SK-N-SH (cell line): ENCODE measurements at regions not wholly inside any gene's neighbourhood (a gene's known extent, or its start where the extent isn't known, plus 50 kb on each side); places are given as distances from the start of the nearest gene placed in this dataset.

ENCODE experiments used
- CTCF ChIA-PET: fragments of 300-600, 350-600 bp; formaldehyde crosslinking; extraction: SDS; loops from one replicate; lab custom pipeline; 2021; lab: Yijun Ruan, JAX
- POLR2A ChIA-PET: fragments of 350-600 bp; sonication (Branson Sonifier 250); formaldehyde crosslinking; extraction: SDS; loops from one replicate; lab custom pipeline; 2020; ENCODE audit warnings: antibody characterized with exemption, inconsistent platforms; lab: Yijun Ruan, JAX
- DNase-seq: peaks from one replicate; pipeline ENCODE4 v3.0.0; 2012
- H2AFZ ChIP-seq: fragments of 200-600 bp; sonication (generic); 2 replicates; pipeline ENCODE4 v1.8.1; 2016; ENCODE audit warnings: antibody characterized with exemption, mild to moderate bottlenecking, low read depth
- H3F3A ChIP-seq: fragments of 200-600 bp; sonication (generic); replicated peaks from 2 replicates; pipeline ENCODE3; 2016; ENCODE audit warnings: antibody characterized with exemption, mild to moderate bottlenecking; ENCODE audit not compliant: insufficient read depth
- H3K27ac ChIP-seq, 2 experiments: fragments of 200-500 bp in 1 of 2; fragments of 200-600 bp in 1 of 2; sonication (Bioruptor generic) in 1 of 2; sonication (generic), shearing (Covaris generic) in 1 of 2; 2 replicates each; pipeline versions ENCODE4 v1.5.1 to v1.6.1; 2014 to 2016; ENCODE audit warnings: low read depth in 2 of 2, inconsistent platforms in 1 of 2, low read length in 1 of 2, mild to moderate bottlenecking in 1 of 2, mixed read lengths in 1 of 2
- H3K27me3 ChIP-seq: fragments of 200-600 bp; sonication (generic), shearing (Covaris generic); 2 replicates; pipeline ENCODE4 v1.6.1; 2016; ENCODE audit warnings: mixed run types; ENCODE audit not compliant: insufficient read depth
- H3K36me3 ChIP-seq, 2 experiments: fragments of 200-500 bp in 1 of 2; fragments of 200-600 bp in 1 of 2; sonication (Bioruptor generic) in 1 of 2; sonication (generic) in 1 of 2; replicated peaks in 1 of 2; 2 replicates each; pipeline versions ENCODE3 to v1.5.1; 2014 to 2016; ENCODE audit warnings: low read length in 1 of 2, mild to moderate bottlenecking in 1 of 2; ENCODE audit not compliant: insufficient read depth in 2 of 2, control insufficient read depth in 1 of 2
- H3K4me1 ChIP-seq, 2 experiments: fragments of 200-500 bp in 1 of 2; fragments of 200-600 bp in 1 of 2; sonication (Bioruptor generic) in 1 of 2; sonication (generic), shearing (Covaris generic) in 1 of 2; 2 replicates each; pipeline versions ENCODE4 v1.5.1 to v1.6.1; 2014 to 2016; ENCODE audit warnings: low read depth in 1 of 2, low read length in 1 of 2, mixed run types in 1 of 2; ENCODE audit not compliant: insufficient read depth in 2 of 2, control insufficient read depth in 1 of 2
- H3K4me2 ChIP-seq: fragments of 200-600 bp; sonication (generic), shearing (Covaris generic); 2 replicates; pipeline ENCODE4 v1.6.1; 2017; ENCODE audit warnings: mixed run types
- H3K4me3 ChIP-seq, 2 experiments: fragments of 200-500 bp in 1 of 2; fragments of 200-600 bp in 1 of 2; sonication (Bioruptor generic) in 1 of 2; sonication (generic), shearing (Covaris generic) in 1 of 2; 2 replicates each; pipeline versions ENCODE4 v1.5.1 to v1.8.1; 2014 to 2016; ENCODE audit warnings: low read depth in 2 of 2, inconsistent platforms in 1 of 2, low read length in 1 of 2, mild to moderate bottlenecking in 1 of 2, mixed read lengths in 1 of 2, moderate library complexity in 1 of 2
- H3K79me2 ChIP-seq: fragments of 200-600 bp; sonication (generic); 2 replicates; pipeline ENCODE4 v1.8.1; 2017; ENCODE audit warnings: mild to moderate bottlenecking; ENCODE audit not compliant: insufficient read depth
- H3K9ac ChIP-seq: fragments of 200-600 bp; sonication (generic); 2 replicates; pipeline ENCODE4 v1.6.1; 2017; ENCODE audit warnings: mixed run types
- H3K9me2 ChIP-seq: fragments of 200-600 bp; sonication (generic); 2 replicates; pipeline ENCODE4 v1.6.1; 2017; ENCODE audit warnings: mixed run types
- H3K9me3 ChIP-seq: fragments of 200-600 bp; sonication (generic); 2 replicates; pipeline ENCODE4 v1.6.1; 2017; ENCODE audit warnings: mixed run types, mild to moderate bottlenecking, moderate library complexity
- H4K20me1 ChIP-seq: fragments of 200-600 bp; sonication (generic); 2 replicates; pipeline ENCODE4 v1.6.1; 2017; ENCODE audit warnings: mild to moderate bottlenecking, mixed run types; ENCODE audit not compliant: insufficient read depth
- ELF1 ChIP-seq: IDR thresholded peaks from 2 replicates; pipeline ENCODE4 v1.4.0; 2012
- EP300 ChIP-seq, 2 experiments: IDR thresholded peaks; 2 replicates each; pipeline versions ENCODE4 v1.4.0 to v1.6.1; 2012; ENCODE audit warnings: borderline replicate concordance in 1 of 2, low read depth in 1 of 2, low read length in 1 of 2
- FOSL2 ChIP-seq: IDR thresholded peaks from 2 replicates; pipeline ENCODE4 v1.4.0; 2012; ENCODE audit warnings: low read depth, mild to moderate bottlenecking, moderate library complexity, borderline replicate concordance
- FOXM1 ChIP-seq: IDR thresholded peaks from 2 replicates; pipeline ENCODE4 v1.4.0; 2012; ENCODE audit warnings: low read depth, mild to moderate bottlenecking
- GABPA ChIP-seq: IDR thresholded peaks from 2 replicates; pipeline ENCODE4 v1.4.0; 2012; ENCODE audit warnings: low read depth, mild to moderate bottlenecking
- MEF2A ChIP-seq: IDR thresholded peaks from 2 replicates; pipeline ENCODE4 v1.4.0; 2012; ENCODE audit warnings: low read depth, borderline replicate concordance
- NFIC ChIP-seq: IDR thresholded peaks from 2 replicates; pipeline ENCODE4 v1.4.0; 2012; ENCODE audit warnings: borderline replicate concordance
- NRF1 ChIP-seq: IDR thresholded peaks from 2 replicates; pipeline ENCODE4 v1.6.1; 2012; ENCODE audit warnings: low read depth, mild to moderate bottlenecking, low read length
- RAD21 ChIP-seq: IDR thresholded peaks from 2 replicates; pipeline ENCODE4 v1.6.1; 2012; ENCODE audit warnings: mild to moderate bottlenecking, low read length
- RFX5 ChIP-seq: IDR thresholded peaks from 2 replicates; pipeline ENCODE4 v1.6.1; 2012; ENCODE audit warnings: mild to moderate bottlenecking, improper control_type of control experiment, low read length
- YY1 ChIP-seq: IDR thresholded peaks from 2 replicates; pipeline ENCODE4 v1.4.0; 2012; ENCODE audit warnings: low read depth, mild to moderate bottlenecking
- WGBS: methylation state at CpG from one replicate; pipeline ENCODE4 v1.1.6; 2017; ENCODE audit warnings: low lambda C conversion rate; 5-methylcytosine and 5-hydroxymethylcytosine counted together
- TF ChIP-seq, protein P1 (sequence below): IDR thresholded peaks from 2 replicates; pipeline ENCODE4 v1.4.0; 2012; ENCODE audit warnings: low read depth, borderline replicate concordance
- TF ChIP-seq, protein P2 (sequence below): fragments of 200-600 bp; sonication (generic); IDR thresholded peaks from 2 replicates; pipeline ENCODE4 v1.6.1; 2017; ENCODE audit warnings: antibody characterized with exemption, mild to moderate bottlenecking, moderate library complexity
- TF ChIP-seq, protein P3 (sequence below): fragments of 150-350 bp; IDR thresholded peaks from 2 replicates; pipeline ENCODE4 v1.6.1; 2016; ENCODE audit warnings: mild to moderate bottlenecking, low read depth, low read length
- TF ChIP-seq, protein P4 (sequence below): IDR thresholded peaks from 2 replicates; pipeline ENCODE4 v1.6.1; 2012; ENCODE audit warnings: mild to moderate bottlenecking, low read depth, low read length, moderate library complexity
- TF ChIP-seq, protein P5 (sequence below): IDR thresholded peaks from 2 replicates; pipeline ENCODE4 v1.4.0; 2012; ENCODE audit warnings: low read depth, borderline replicate concordance

DNA sequence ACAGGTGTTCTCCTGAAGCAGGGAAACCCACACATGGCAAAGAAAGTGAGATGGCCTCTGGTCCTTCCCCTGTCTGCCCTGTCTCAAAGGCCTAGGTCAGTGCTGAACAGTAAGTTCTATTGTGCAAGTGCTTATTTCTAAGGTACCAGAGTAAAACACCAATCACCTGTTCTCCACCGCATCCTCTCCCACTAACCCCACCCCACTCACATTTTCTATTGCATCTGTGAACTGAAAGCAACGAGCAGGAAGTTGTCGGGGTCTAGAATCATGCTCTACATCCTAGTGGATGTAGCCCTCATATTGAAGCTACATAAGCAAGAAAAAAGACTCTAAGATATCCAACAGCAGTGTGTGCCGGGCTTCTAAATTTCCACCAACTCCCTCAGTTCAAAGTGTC, 265.9 kb downstream of the ENC1 start:
- H4K20me1 ChIP-seq = no peaks in the 10 kb centered on the region
- H3F3A ChIP-seq = no peaks in the 10 kb centered on the region
- CTCF ChIA-PET = no interaction called here
- H3K27me3 ChIP-seq = no peaks in the 10 kb centered on the region
- no peak overlapping the region for H3K9ac ChIP-seq
- H3K4me3 ChIP-seq = no peak overlapping the region
- H3K27ac ChIP-seq = no peak overlapping the region
- TF ChIP-seq ELF1 (no peak), FOSL2 (no peak), FOXM1 (no peak), RFX5 (no peak)
- TF ChIP-seq, protein P1, sequence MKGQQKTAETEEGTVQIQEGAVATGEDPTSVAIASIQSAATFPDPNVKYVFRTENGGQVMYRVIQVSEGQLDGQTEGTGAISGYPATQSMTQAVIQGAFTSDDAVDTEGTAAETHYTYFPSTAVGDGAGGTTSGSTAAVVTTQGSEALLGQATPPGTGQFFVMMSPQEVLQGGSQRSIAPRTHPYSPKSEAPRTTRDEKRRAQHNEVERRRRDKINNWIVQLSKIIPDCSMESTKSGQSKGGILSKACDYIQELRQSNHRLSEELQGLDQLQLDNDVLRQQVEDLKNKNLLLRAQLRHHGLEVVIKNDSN = no peak
- TF ChIP-seq, all 33 proteins: peak for 0
- Histone ChIP-seq H3K9me3 (no peaks in the 10 kb centered on the region), H3K9me2 (no peaks in the 10 kb centered on the region), H3K4me2 (no peak overlapping the region), H2AFZ (no peak overlapping the region), H3K79me2 (no peaks in the 10 kb centered on the region), H3K4me1 (no peaks in the 10 kb centered on the region), H3K36me3 (no peaks in the 10 kb centered on the region)
- DNase-seq = no peak
- WGBS = 72% methylated on average over 4 of the region's 4 CpGs
- POLR2A ChIA-PET = no interaction called here

DNA sequence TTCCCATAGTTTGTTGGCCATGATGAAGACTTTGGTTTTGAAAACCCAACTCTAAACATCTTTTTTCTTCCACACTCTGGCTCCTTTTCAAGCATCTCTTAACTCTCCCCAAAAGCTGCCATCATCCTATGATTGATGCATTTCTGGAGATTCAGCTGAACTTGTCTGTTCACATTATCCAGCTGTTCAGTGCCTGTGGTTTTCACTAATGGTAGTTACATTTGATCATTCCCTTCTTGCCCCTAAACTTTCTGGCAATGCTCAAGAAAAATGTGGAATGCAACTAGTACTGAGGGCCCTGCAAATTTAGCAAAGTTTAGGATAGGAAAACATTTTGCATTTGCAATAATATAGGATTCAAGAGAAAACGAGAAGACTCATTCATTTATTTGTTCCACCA, 267.5 kb downstream of the ENC1 start:
- H3K27me3 ChIP-seq = no peaks in the 10 kb centered on the region
- no peak overlapping the region for H3K4me3 ChIP-seq
- POLR2A ChIA-PET = no interaction called here
- H3K27ac ChIP-seq = no peak overlapping the region
- H3K9me3 ChIP-seq = no peaks in the 10 kb centered on the region
- TF ChIP-seq ELF1 (no peak), MEF2A (no peak), YY1 (no peak), RAD21 (no peak), GABPA (no peak), NRF1 (no peak), NFIC (no peak), EP300 (IDR thresholded peaks at IDR 0.05; ENCODE audit: borderline replicate concordance in 1 of 2, low read depth in 1 of 2, low read length in 1 of 2) (no peak)
- TF ChIP-seq, protein P2, sequence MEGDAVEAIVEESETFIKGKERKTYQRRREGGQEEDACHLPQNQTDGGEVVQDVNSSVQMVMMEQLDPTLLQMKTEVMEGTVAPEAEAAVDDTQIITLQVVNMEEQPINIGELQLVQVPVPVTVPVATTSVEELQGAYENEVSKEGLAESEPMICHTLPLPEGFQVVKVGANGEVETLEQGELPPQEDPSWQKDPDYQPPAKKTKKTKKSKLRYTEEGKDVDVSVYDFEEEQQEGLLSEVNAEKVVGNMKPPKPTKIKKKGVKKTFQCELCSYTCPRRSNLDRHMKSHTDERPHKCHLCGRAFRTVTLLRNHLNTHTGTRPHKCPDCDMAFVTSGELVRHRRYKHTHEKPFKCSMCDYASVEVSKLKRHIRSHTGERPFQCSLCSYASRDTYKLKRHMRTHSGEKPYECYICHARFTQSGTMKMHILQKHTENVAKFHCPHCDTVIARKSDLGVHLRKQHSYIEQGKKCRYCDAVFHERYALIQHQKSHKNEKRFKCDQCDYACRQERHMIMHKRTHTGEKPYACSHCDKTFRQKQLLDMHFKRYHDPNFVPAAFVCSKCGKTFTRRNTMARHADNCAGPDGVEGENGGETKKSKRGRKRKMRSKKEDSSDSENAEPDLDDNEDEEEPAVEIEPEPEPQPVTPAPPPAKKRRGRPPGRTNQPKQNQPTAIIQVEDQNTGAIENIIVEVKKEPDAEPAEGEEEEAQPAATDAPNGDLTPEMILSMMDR = no peak
- TF ChIP-seq, protein P3, sequence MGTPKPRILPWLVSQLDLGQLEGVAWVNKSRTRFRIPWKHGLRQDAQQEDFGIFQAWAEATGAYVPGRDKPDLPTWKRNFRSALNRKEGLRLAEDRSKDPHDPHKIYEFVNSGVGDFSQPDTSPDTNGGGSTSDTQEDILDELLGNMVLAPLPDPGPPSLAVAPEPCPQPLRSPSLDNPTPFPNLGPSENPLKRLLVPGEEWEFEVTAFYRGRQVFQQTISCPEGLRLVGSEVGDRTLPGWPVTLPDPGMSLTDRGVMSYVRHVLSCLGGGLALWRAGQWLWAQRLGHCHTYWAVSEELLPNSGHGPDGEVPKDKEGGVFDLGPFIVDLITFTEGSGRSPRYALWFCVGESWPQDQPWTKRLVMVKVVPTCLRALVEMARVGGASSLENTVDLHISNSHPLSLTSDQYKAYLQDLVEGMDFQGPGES = no peak
- TF ChIP-seq, protein P4, sequence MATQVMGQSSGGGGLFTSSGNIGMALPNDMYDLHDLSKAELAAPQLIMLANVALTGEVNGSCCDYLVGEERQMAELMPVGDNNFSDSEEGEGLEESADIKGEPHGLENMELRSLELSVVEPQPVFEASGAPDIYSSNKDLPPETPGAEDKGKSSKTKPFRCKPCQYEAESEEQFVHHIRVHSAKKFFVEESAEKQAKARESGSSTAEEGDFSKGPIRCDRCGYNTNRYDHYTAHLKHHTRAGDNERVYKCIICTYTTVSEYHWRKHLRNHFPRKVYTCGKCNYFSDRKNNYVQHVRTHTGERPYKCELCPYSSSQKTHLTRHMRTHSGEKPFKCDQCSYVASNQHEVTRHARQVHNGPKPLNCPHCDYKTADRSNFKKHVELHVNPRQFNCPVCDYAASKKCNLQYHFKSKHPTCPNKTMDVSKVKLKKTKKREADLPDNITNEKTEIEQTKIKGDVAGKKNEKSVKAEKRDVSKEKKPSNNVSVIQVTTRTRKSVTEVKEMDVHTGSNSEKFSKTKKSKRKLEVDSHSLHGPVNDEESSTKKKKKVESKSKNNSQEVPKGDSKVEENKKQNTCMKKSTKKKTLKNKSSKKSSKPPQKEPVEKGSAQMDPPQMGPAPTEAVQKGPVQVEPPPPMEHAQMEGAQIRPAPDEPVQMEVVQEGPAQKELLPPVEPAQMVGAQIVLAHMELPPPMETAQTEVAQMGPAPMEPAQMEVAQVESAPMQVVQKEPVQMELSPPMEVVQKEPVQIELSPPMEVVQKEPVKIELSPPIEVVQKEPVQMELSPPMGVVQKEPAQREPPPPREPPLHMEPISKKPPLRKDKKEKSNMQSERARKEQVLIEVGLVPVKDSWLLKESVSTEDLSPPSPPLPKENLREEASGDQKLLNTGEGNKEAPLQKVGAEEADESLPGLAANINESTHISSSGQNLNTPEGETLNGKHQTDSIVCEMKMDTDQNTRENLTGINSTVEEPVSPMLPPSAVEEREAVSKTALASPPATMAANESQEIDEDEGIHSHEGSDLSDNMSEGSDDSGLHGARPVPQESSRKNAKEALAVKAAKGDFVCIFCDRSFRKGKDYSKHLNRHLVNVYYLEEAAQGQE = no peak
- TF ChIP-seq, protein P5, sequence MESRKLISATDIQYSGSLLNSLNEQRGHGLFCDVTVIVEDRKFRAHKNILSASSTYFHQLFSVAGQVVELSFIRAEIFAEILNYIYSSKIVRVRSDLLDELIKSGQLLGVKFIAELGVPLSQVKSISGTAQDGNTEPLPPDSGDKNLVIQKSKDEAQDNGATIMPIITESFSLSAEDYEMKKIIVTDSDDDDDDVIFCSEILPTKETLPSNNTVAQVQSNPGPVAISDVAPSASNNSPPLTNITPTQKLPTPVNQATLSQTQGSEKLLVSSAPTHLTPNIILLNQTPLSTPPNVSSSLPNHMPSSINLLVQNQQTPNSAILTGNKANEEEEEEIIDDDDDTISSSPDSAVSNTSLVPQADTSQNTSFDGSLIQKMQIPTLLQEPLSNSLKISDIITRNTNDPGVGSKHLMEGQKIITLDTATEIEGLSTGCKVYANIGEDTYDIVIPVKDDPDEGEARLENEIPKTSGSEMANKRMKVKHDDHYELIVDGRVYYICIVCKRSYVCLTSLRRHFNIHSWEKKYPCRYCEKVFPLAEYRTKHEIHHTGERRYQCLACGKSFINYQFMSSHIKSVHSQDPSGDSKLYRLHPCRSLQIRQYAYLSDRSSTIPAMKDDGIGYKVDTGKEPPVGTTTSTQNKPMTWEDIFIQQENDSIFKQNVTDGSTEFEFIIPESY = no peak
- H4K20me1 ChIP-seq = no peaks in the 10 kb centered on the region
- H3K4me2 ChIP-seq = no peak overlapping the region
- DNase-seq = no peak
- 52% methylated on average over 1 of the region's 1 CpG for WGBS
- H3K36me3 ChIP-seq = no peaks in the 10 kb centered on the region
- no peaks in the 10 kb centered on the region for H3F3A ChIP-seq
- H3K9me2 ChIP-seq = no peaks in the 10 kb centered on the region
- H3K4me1 ChIP-seq = no peaks in the 10 kb centered on the region
- no peak overlapping the region for H3K9ac ChIP-seq
- no peaks in the 10 kb centered on the region for H3K79me2 ChIP-seq
- CTCF ChIA-PET = interaction anchor here (2.0 kb wide), 1 partner anchor 9 kb away, joined by 6 read pairs; no protein-coding TSS in a partner anchor
- H2AFZ ChIP-seq = no peak overlapping the region
